GM18909 (cell line): ENCODE measurements at regions not wholly inside any gene's neighbourhood (a gene's known extent, or its start where the extent isn't known, plus 50 kb on each side); places are given as distances from the start of the nearest gene placed in this dataset.

ENCODE experiments used
- ATAC-seq: cut with Tn5 transposase; IDR thresholded peaks from one replicate; pipeline ENCODE4 v1.9.1; 2021; ENCODE audit warnings: mild to moderate bottlenecking; ENCODE audit not compliant: unreplicated experiment, poor library complexity

DNA sequence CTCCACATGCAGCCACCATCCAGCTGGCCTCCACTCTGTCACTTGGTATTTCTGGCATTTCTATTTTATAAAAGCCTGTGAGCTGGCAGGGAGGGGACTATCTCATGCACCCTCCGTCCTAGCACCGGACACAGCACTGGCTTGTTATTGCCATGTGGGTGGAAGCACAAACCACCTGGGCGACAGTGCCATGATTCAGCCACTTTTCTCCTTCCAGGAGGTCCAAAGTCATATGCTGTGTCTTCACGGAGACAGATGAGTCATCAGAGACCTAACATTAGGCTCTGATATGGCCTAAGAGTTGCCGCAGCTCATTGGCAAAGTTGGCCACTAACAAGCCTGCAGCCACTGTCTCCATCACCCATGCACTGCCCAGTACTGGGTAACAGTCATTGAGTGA, 1123.0 kb downstream of the VRK1 start:
- ATAC-seq: no peak

- ATAC-seq: no peak
Observed at GRCh38 chr14:97921296-97921695, 1124.1 kb downstream of the VRK1 start.

DNA sequence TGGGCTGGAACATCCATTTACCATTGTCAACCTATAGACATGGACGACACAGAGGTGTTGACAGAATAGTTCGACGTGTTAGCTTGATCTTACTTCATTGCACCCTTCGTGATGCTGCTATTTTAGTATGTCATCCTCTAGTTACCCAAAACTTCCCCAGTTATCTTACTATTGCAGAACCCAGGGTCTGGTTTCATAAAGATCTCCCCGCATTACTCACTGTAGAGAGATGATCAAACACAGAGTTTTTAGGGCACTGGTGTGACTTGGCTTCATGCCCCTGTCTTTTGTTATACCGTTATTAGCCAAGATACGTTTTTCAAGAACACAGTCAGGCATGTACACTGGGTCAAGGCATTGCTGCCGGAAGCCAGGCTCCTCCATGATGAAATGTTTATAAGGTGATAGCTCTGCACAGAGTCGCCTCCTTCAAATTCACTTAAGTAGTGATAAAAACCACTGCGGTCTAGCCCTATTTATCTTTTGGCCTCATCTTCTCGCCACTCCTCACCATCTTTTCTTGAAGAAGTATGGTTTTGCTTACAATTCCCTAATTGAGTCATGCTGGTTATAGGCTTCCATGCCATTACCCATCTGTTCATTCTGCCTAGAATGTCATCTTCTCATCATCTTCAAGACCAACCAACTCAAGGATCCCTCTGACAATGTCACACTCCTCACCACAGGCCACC, 1127.9 kb downstream of the VRK1 start:
- ATAC-seq: no peak

- ATAC-seq: no peak
Observed at GRCh38 chr14:97930166-97930565, 1133.0 kb downstream of the VRK1 start.

DNA sequence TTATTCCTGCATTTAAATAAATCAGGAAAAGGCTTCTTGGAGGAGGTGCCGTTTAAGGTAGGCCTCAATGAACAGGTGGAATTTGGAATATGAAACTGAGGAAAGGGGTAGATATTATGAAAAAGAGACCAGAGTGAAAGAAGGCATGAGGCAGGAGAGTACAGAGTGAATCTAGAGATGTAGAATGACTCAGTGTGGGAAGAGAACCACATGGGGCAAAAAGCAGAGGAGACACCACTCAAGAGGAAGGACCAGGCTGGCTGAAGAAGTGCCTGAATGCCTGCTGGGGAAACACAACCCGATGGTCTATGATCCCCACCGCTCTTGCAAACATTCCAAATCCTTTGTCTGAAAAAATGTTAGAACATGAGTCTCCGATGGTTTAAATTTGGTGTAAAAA, 1134.1 kb downstream of the VRK1 start:
- ATAC-seq: no peak

DNA sequence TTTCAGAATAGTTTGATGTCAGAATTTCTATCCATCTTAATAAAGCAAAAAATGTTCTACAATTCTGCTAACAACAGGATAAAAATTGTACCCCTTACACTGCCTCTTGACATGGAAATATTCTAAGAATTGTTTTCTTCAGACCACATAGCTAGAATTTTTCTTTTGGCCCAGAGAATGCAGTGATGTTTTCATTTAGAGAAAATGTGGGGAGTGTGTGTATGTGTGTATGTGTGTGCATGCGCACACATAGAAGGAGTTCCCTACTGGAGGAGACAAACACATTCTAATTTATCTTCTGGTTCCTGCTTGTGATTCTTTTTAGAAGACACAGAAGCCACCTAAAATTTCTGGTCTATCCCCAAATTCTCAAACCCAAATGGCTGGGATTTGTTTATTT, 1145.7 kb downstream of the VRK1 start:
- ATAC-seq: no peak

GRCh38 chr14:97943619-97944018, 1146.4 kb downstream of the VRK1 start:
- no peak for ATAC-seq

- ATAC-seq: no peak
Observed at GRCh38 chr14:97944380-97944779, 1147.2 kb downstream of the VRK1 start.

GRCh38 chr14:97945631-97946030, 1148.4 kb downstream of the VRK1 start:
- ATAC-seq: no peak

DNA sequence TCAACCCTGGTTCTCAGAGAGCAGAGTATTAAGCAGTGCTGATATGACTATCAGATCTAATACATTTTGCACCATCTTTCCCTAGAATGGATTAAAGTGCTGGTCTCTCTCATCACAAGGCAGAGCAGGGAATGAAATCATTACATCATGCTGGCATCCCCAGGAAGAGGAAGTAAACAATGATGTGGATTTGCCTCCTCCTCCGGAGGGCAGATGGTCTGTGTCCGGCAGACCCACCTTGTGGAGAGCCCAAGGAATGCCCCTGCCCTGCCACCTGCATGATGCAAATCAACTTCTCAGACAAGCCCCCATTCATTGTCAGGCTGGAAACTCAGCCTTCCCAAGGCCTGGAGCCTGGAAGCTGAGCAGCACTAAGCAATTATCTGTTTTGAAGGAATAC, 1149.1 kb downstream of the VRK1 start:
- ATAC-seq: no peak

- no peak for ATAC-seq
Observed at GRCh38 chr14:97946641-97947040, 1149.5 kb downstream of the VRK1 start.

DNA sequence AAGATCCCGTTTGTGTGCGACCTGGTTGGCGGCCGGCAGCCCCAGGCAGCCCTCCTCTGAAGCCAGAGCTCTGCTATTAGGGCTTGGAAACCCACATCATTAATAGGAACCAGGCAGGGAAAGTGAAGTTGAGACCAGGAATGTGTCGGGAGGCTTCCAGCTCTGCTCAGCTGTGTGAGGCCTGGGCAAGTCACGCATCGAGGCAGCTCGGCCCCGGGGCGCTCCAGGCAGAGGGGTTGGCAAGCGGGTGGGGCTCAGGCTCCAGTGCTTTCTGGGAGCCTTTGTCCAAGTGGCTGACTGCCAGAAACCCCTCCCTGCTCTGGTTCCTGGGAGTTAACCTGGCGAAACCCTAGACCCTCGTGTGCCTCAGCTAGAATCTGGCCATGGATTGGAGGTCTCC, 1151.7 kb downstream of the VRK1 start:
- no peak for ATAC-seq

GRCh38 chr14:97956581-97957340, 1159.6 kb downstream of the VRK1 start:
- ATAC-seq: no peak

- ATAC-seq: no peak
Observed at GRCh38 chr14:97959251-97959650, 1162.1 kb downstream of the VRK1 start.

GRCh38 chr14:97960436-97960835, 1163.3 kb downstream of the VRK1 start:
- ATAC-seq: no peak

DNA sequence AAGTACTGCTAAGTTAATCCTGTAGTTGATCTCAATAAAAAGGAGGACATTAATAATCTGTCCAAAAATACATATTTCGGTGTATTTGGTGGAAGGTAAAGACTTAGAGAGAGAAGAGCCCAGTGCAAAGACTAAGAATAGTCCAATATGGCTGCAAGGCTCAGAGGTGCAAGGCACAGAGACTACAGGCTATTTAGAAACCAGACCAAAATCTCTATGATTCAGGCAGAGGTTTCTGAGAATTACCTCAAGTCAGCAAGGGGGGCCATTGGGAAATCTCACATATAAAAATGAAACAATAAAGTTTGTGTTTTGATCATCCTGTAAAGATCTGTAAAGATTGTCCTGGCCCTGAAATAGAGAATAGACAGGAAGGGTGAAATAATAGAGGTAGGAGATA, 1173.0 kb downstream of the VRK1 start:
- no peak for ATAC-seq

- ATAC-seq: no peak
Observed at GRCh38 chr14:97975216-97975615, 1178.0 kb downstream of the VRK1 start.

GRCh38 chr14:97975962-97976361, 1178.8 kb downstream of the VRK1 start:
- ATAC-seq: no peak

GRCh38 chr14:97976861-97977260, 1179.7 kb downstream of the VRK1 start:
- no peak for ATAC-seq

DNA sequence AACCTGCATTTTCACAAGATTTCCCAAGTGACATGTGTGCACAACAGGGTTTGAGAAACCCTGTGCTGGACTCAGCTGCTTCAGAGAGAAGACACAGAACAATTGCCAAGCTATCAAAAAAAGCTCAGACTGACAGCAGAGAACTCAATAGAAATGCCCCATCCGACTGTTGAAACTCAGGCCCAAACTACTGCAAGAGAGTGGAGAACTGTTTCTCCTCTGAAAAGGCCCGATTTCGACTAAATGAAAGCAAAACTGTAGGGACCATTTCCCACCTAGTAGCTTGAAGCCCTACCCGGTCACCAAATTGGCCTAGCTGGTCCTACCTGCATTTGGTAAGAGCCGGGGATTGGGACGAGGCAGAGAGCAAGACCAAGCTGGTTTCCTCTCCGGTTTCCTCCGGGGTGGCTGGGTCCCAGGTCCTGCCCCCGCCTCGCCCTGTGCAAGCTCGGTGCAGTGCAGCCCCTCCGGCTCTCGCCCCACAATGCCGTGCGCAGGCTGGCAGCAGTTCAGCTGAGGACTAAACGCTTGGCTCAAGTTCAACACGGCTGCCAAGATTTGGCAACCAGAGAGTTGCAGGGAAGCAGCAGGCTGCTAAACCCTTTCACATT, 1180.6 kb downstream of the VRK1 start:
- no peak for ATAC-seq

DNA sequence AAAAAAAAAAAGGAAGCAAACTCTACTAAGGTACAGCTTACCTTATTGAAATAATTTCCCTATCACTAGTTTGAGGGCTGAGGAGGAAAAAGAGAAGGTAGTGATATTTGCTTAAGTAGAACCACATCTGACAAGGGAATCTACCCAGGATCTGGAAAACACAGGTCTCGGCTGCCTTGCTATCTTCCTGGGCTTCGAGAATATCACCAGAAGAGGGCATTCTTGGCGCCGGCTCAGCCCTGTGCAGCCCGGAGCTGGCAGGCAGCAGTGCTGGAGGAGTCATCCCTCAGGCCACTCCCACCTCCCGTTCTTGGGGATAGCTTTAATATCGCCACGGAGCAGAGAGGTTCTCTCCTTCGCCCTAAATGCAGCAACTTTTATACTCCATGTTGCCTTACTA, 1181.2 kb downstream of the VRK1 start:
- ATAC-seq: no peak
